SH-SY5Y (cell line): ENCODE measurements at regions not wholly inside any gene's neighbourhood (a gene's known extent, or its start where the extent isn't known, plus 50 kb on each side); places are given as distances from the start of the nearest gene placed in this dataset.

ENCODE experiments used
- GATA2 ChIP-seq: IDR thresholded peaks from 2 replicates; pipeline ENCODE4 v1.6.1; 2011; ENCODE audit warnings: mild to moderate bottlenecking, low read depth, low read length
- GATA3 ChIP-seq: IDR thresholded peaks from 2 replicates; pipeline ENCODE4 v1.6.1; 2011; ENCODE audit warnings: low read depth, mild to moderate bottlenecking, low read length, moderate library complexity

DNA sequence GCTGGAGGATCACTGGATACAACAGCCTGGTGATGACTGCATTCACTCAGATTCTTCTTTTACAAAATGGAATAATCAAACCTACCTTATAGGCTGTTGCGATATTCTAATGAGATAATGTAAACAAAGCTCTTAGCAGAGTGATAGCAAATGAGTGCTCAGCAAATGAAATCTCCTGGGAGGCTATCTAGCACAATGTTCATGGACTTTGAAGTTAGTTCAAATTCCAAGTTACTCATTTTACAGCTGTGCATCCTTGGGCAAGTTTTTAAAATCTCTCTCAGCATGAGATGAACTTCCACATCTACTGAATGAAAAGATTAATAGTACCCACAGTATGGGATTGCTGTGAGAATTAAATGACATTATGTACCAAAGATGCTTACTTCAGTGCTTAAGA, 80.8 kb upstream of the PAPPA2 start:
- TF ChIP-seq GATA2: no peak
- no peak for TF ChIP-seq GATA3
